GM12891 (cell line): ENCODE measurements at regions not wholly inside any gene's neighbourhood (a gene's known extent, or its start where the extent isn't known, plus 50 kb on each side); places are given as distances from the start of the nearest gene placed in this dataset.

ENCODE experiments used
- POLR2A ChIP-seq: IDR thresholded peaks from 2 replicates; pipeline ENCODE4 v1.6.1; 2011; ENCODE audit warnings: low read depth, low read length, control low read depth
- POLR2AphosphoS5 ChIP-seq: IDR thresholded peaks from 2 replicates; pipeline ENCODE4 v1.6.1; 2011; ENCODE audit warnings: low read depth, low read length, control low read depth

DNA sequence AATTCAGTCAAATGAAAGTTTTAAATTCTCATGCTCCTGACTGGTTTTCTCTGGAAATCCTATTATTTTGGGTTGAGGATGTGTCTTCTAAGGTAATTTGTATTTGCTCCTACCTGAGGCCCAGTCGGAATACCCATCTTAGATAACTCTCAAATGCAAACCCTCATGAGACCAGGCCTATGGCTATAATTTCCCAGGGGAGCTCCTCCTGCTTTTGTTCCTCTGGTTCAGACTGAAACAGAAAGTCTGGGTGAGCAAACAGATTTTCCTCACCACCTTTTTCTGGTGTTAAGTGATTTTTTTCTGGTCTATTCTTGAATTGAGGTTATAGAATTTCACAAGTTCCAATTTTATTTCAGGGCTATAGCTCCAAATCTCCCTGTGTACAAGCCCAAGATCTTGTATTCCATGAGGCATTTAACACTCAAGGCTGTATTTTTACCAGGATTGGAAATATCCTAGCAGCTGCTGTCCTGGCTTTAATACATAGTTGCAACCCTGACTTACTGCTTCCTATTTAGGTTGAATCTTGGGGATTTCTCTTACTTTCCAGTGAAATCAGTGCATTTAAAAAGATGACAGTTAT is 169.1 kb upstream of the PTCHD4 start:
- TF ChIP-seq POLR2AphosphoS5 (no peak), POLR2A (no peak)
